B cell (primary cell): ENCODE measurements at regions not wholly inside any gene's neighbourhood (a gene's known extent, or its start where the extent isn't known, plus 50 kb on each side); places are given as distances from the start of the nearest gene placed in this dataset.
"Not testable (repeated sequence)": the region's sequence is repeated elsewhere in the genome, so short reads cannot be mapped to it uniquely, and the experiment has no call there.

ENCODE experiments used
- ATAC-seq: fragments of 200-7000 bp; cut with Tn5 transposase; one replicate; pipeline ENCODE4 v1.10.0; 2021; ENCODE audit warnings: low read depth, mild to moderate bottlenecking, moderate number of reproducible peaks, moderate library complexity
- CTCF ChIA-PET: fragments of 350-600 bp; sonication (Branson Sonifier 250); formaldehyde crosslinking; loops from one replicate; lab custom pipeline; 2021; ENCODE audit warnings: antibody characterized with exemption, inconsistent platforms; lab: Charles Lee
- POLR2A ChIA-PET: fragments of 350-600 bp; sonication (Branson Sonifier 250); formaldehyde crosslinking; loops from one replicate; lab custom pipeline; 2021; ENCODE audit warnings: antibody characterized with exemption; lab: Charles Lee
- DNase-seq: peaks from one replicate; pipeline ENCODE4 v3.0.0; 2013
- H2AFZ ChIP-seq: 2 replicates; pipeline ENCODE4 v1.6.1; 2012; ENCODE audit warnings: mild to moderate bottlenecking, low read depth, low read length; ENCODE audit not compliant: insufficient read depth, poor library complexity, severe bottlenecking
- H3K27ac ChIP-seq, 2 donors: 1 replicate in 1 of 2; 2 replicates in 1 of 2; pipeline ENCODE4 v1.5.1; 2012 to 2013; ENCODE audit warnings: low read length in 2 of 2, mild to moderate bottlenecking in 2 of 2, moderate library complexity in 1 of 2
- H3K27me3 ChIP-seq, 4 experiments: fragments of 200-600 bp in 1 of 4; sonication (generic) in 1 of 4; replicated peaks in 1 of 4; 1 replicate in 2 of 4; 2 replicates in 2 of 4; pipeline versions ENCODE4 v1.6.1 to v1.7.0; 2013 to 2016; ENCODE audit warnings: low read length in 3 of 4, mild to moderate bottlenecking in 2 of 4, mixed read lengths in 1 of 4, moderate library complexity in 1 of 4; ENCODE audit not compliant: insufficient read depth in 4 of 4, control insufficient read depth in 3 of 4; ENCODE audit errors: control extremely low read depth in 1 of 4
- H3K36me3 ChIP-seq, 2 experiments: replicated peaks in 1 of 2; 1 replicate in 1 of 2; 2 replicates in 1 of 2; pipeline versions ENCODE4 v1.6.1 to v1.7.1; 2013; ENCODE audit warnings: low read length in 1 of 2; ENCODE audit not compliant: insufficient read depth in 2 of 2, control insufficient read depth in 1 of 2; ENCODE audit errors: control extremely low read depth in 1 of 2, extremely low read depth in 1 of 2
- H3K4me1 ChIP-seq, 2 donors: fragments of 200-600 bp in 1 of 2; sonication (generic) in 1 of 2; 1 replicate in 1 of 2; 2 replicates in 1 of 2; pipeline versions ENCODE4 v1.5.1 to v1.6.1; 2013 to 2017; ENCODE audit warnings: low read length in 2 of 2; ENCODE audit not compliant: control insufficient read depth in 2 of 2, insufficient read depth in 2 of 2
- H3K4me2 ChIP-seq: replicated peaks from 2 replicates; pipeline ENCODE3; 2012; ENCODE audit warnings: mild to moderate bottlenecking, low read depth, low read length; ENCODE audit not compliant: poor library complexity, severe bottlenecking
- H3K4me3 ChIP-seq, 5 experiments: fragments of 200-600 bp in 1 of 5; sonication (generic) in 1 of 5; 1 replicate in 3 of 5; 2 replicates in 2 of 5; pipeline versions ENCODE4 v1.5.1 to v1.7.0; 2011 to 2016; ENCODE audit warnings: low read length in 4 of 5, mild to moderate bottlenecking in 4 of 5, low read depth in 2 of 5, control low read depth in 1 of 5, moderate library complexity in 1 of 5; ENCODE audit not compliant: insufficient read depth in 1 of 5; ENCODE audit errors: control extremely low read depth in 1 of 5, extremely low read depth in 1 of 5
- H3K79me2 ChIP-seq: fragments of 200-600 bp; sonication (generic); one replicate; pipeline ENCODE4 v1.6.0; 2016; ENCODE audit warnings: low read length; ENCODE audit not compliant: control insufficient read depth, insufficient read depth
- H3K9ac ChIP-seq: fragments of 200-600 bp; sonication (generic); 2 replicates; pipeline ENCODE4 v1.6.1; 2017; ENCODE audit warnings: mild to moderate bottlenecking, low read length, moderate library complexity
- H3K9me3 ChIP-seq, 3 donors: one replicate each; pipeline versions ENCODE4 v1.6.1 to v1.7.1; 2013; ENCODE audit warnings: low read length in 2 of 3; ENCODE audit not compliant: control insufficient read depth in 2 of 3, insufficient read depth in 1 of 3; ENCODE audit errors: control extremely low read depth in 1 of 3
- H4K20me1 ChIP-seq: 2 replicates; pipeline ENCODE4 v1.6.0; 2012; ENCODE audit warnings: mild to moderate bottlenecking, low read length; ENCODE audit not compliant: insufficient read depth, control insufficient read depth, poor library complexity, severe bottlenecking
- H3K27ac Mint-ChIP-seq: one replicate; pipeline ENCODE4 v1.8.0; 2021; ENCODE audit warnings: mixed read lengths
- H3K27me3 Mint-ChIP-seq: one replicate; pipeline ENCODE4 v1.8.0; 2021; ENCODE audit warnings: mixed read lengths
- H3K4me1 Mint-ChIP-seq: one replicate; pipeline ENCODE4 v1.8.0; 2021; ENCODE audit warnings: mixed read lengths
- H3K4me3 Mint-ChIP-seq: one replicate; pipeline ENCODE4 v1.8.0; 2021; ENCODE audit warnings: mixed read lengths
- H3K9me3 Mint-ChIP-seq: one replicate; pipeline ENCODE4 v1.8.0; 2022; ENCODE audit warnings: mixed read lengths; ENCODE audit not compliant: insufficient read depth
- EZH2 ChIP-seq: IDR thresholded peaks from 2 replicates; pipeline ENCODE4 v1.6.1; 2012; ENCODE audit warnings: borderline replicate concordance, low read depth, mild to moderate bottlenecking, moderate library complexity, low read length; ENCODE audit not compliant: insufficient read depth, poor library complexity, severe bottlenecking
- WGBS: methylation state at CpG from one replicate; pipeline ENCODE4 v1.1.5; 2013; ENCODE audit warnings: missing lambda C conversion rate; ENCODE audit not compliant: insufficient coverage; 5-methylcytosine and 5-hydroxymethylcytosine counted together
- intact Hi-C: fragments of 100-400 bp; cut with micrococcal nuclease; formaldehyde crosslinking; loops from one replicate; pipeline ENCODE4 v1.10.0; 2022
- TF ChIP-seq, protein P1 (sequence below): fragments of 200-600 bp; IDR thresholded peaks from one replicate; pipeline ENCODE4 v1.8.0; 2022; ENCODE audit warnings: antibody characterized with exemption, mild to moderate bottlenecking

- ATAC-seq (no peak), DNase-seq (no peak)
- Histone ChIP-seq H3K4me1 (no peaks in the 10 kb centered on the region), H3K27ac (no peak overlapping the region), H4K20me1 (no peaks in the 10 kb centered on the region), H3K9me3 (peaks cover 0 to 21% (median 0%) of the 10 kb centered on the region in 3 donors), H3K79me2 (no peaks in the 10 kb centered on the region), H2AFZ (no peak overlapping the region), H3K4me2 (no peak overlapping the region), H3K4me3 (no peak overlapping the region), H3K36me3 (no peaks in the 10 kb centered on the region), H3K27me3 (peaks cover 0 to 4% (median 0%) of the 10 kb centered on the region in 4 experiments), H3K9ac (no peak overlapping the region)
- TF ChIP-seq EZH2 = no peak
- TF ChIP-seq, protein P1, sequence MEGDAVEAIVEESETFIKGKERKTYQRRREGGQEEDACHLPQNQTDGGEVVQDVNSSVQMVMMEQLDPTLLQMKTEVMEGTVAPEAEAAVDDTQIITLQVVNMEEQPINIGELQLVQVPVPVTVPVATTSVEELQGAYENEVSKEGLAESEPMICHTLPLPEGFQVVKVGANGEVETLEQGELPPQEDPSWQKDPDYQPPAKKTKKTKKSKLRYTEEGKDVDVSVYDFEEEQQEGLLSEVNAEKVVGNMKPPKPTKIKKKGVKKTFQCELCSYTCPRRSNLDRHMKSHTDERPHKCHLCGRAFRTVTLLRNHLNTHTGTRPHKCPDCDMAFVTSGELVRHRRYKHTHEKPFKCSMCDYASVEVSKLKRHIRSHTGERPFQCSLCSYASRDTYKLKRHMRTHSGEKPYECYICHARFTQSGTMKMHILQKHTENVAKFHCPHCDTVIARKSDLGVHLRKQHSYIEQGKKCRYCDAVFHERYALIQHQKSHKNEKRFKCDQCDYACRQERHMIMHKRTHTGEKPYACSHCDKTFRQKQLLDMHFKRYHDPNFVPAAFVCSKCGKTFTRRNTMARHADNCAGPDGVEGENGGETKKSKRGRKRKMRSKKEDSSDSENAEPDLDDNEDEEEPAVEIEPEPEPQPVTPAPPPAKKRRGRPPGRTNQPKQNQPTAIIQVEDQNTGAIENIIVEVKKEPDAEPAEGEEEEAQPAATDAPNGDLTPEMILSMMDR = no peak
- Mint-ChIP-seq H3K27me3 (peaks cover 8% of the 10 kb centered on the region), H3K9me3 (peaks cover 6% of the 10 kb centered on the region), H3K4me1 (no peaks in the 10 kb centered on the region), H3K27ac (no peak overlapping the region), H3K4me3 (no peak overlapping the region)
- CTCF ChIA-PET = no interaction called here
- intact Hi-C loops = no loop called here
- POLR2A ChIA-PET = no interaction called here
- 100% methylated on average over 1 of the region's 2 CpGs for WGBS
Observed at GRCh38 chr20:48039514-48039913, 254.2 kb upstream of the SULF2 start.

DNA sequence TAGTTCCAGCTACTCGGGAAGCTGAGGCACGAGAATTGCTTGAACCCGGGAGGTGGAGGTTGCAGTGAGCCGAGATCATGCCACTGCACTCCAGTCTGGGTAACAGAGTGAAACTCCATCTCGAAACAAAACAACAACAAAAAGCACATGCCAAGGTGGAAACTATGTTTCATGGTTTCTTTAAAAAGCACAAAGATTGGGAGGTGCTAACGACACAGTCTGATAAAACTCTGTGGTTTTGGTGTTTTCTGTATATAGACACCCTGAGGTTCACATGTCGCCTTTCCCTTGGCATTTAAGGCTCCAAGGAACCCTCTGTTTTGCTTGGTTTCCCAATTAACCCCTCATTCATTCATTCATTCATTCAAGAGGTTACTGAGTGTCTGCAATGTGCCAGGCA, 253.4 kb upstream of the SULF2 start:
- 100% methylated on average over 2 of the region's 7 CpGs for WGBS
- Mint-ChIP-seq H3K9me3 (peaks cover 6% of the 10 kb centered on the region), H3K27ac (no peak overlapping the region), H3K4me1 (no peaks in the 10 kb centered on the region), H3K27me3 (peaks cover 8% of the 10 kb centered on the region), H3K4me3 (no peak overlapping the region)
- Histone ChIP-seq H3K27me3 (peaks cover 0 to 4% (median 0%) of the 10 kb centered on the region in 4 experiments), H3K36me3 (no peaks in the 10 kb centered on the region), H3K9me3 (peaks cover 0 to 21% (median 0%) of the 10 kb centered on the region in 3 donors), H3K9ac (no peak overlapping the region), H3K27ac (no peak overlapping the region), H3K4me2 (no peak overlapping the region), H3K79me2 (no peaks in the 10 kb centered on the region), H3K4me3 (no peak overlapping the region), H2AFZ (no peak overlapping the region), H3K4me1 (no peaks in the 10 kb centered on the region), H4K20me1 (no peaks in the 10 kb centered on the region)
- ATAC-seq (no peak), DNase-seq (no peak)
- CTCF ChIA-PET = no interaction called here
- intact Hi-C loops = no loop called here
- POLR2A ChIA-PET = interaction anchor here (0.6 kb wide), 1 partner anchor 27 kb away, joined by 3 read pairs; no protein-coding TSS in a partner anchor
- TF ChIP-seq, protein P1 = no peak
- TF ChIP-seq EZH2 = no peak

GRCh38 chr20:48037798-48038197, 252.5 kb upstream of the SULF2 start:
- peaks cover 0 to 21% (median 0%) of the 10 kb centered on the region in 3 donors for H3K9me3 ChIP-seq
- H3K27me3 ChIP-seq, intact Hi-C loops, H3K4me2 ChIP-seq, DNase-seq, ATAC-seq, H3K9me3 Mint-ChIP-seq, CTCF ChIA-PET, H3K4me1 ChIP-seq, H3K4me3 Mint-ChIP-seq, H3K27me3 Mint-ChIP-seq, H3K27ac Mint-ChIP-seq, H4K20me1 ChIP-seq, H3K27ac ChIP-seq, H2AFZ ChIP-seq, H3K36me3 ChIP-seq, H3K4me1 Mint-ChIP-seq, POLR2A ChIA-PET, H3K9ac ChIP-seq, H3K79me2 ChIP-seq, H3K4me3 ChIP-seq: not testable (repeated sequence)
- 91% methylated on average over 4 of the region's 7 CpGs for WGBS
